Spinal cord (tissue), 9 donors: ENCODE measurements at regions not wholly inside any gene's neighbourhood (a gene's known extent, or its start where the extent isn't known, plus 50 kb on each side); places are given as distances from the start of the nearest gene placed in this dataset.
"Not testable (repeated sequence)": the region's sequence is repeated elsewhere in the genome, so short reads cannot be mapped to it uniquely, and the experiment has no call there.

Experiments
- DNase-seq, 6 donors: peaks; one replicate each; pipeline versions ENCODE4 v3.0.0 to v3.0.0-alpha.2; 2013 to 2015; ENCODE audit warnings: low spot score in 6 of 6, low read depth in 4 of 6
- H3K27ac ChIP-seq: one replicate; pipeline ENCODE4 v1.5.1; 2013; ENCODE audit warnings: low read depth, low read length, control low read depth
- H3K27me3 ChIP-seq: one replicate; pipeline ENCODE4 v1.6.1; 2013; ENCODE audit warnings: low read length; ENCODE audit not compliant: control insufficient read depth, insufficient read depth
- H3K36me3 ChIP-seq: one replicate; pipeline ENCODE4 v1.6.1; 2013; ENCODE audit warnings: low read length; ENCODE audit not compliant: control insufficient read depth, insufficient read depth
- H3K4me1 ChIP-seq: one replicate; pipeline ENCODE4 v1.6.1; 2013; ENCODE audit warnings: low read length; ENCODE audit not compliant: control insufficient read depth, insufficient read depth
- H3K4me3 ChIP-seq: one replicate; pipeline ENCODE4 v1.5.1; 2013; ENCODE audit warnings: low read depth, low read length, control low read depth
- H3K9me3 ChIP-seq: one replicate; pipeline ENCODE4 v1.6.1; 2013; ENCODE audit warnings: low read length; ENCODE audit not compliant: control insufficient read depth, insufficient read depth
- WGBS: methylation state at CpG from one replicate; pipeline ENCODE4 v1.1.5; 2013; ENCODE audit warnings: missing lambda C conversion rate; ENCODE audit not compliant: insufficient coverage; 5-methylcytosine and 5-hydroxymethylcytosine counted together
- donor health status: healthy.

GRCh38 chr14:105705862-105706700 is 179.7 kb downstream of the TMEM121 start:
- not testable (repeated sequence) for DNase-seq, H3K36me3 ChIP-seq, H3K4me3 ChIP-seq, H3K9me3 ChIP-seq, H3K4me1 ChIP-seq, H3K27me3 ChIP-seq, H3K27ac ChIP-seq
- 55% methylated on average over 4 of the region's 12 CpGs for WGBS

DNA sequence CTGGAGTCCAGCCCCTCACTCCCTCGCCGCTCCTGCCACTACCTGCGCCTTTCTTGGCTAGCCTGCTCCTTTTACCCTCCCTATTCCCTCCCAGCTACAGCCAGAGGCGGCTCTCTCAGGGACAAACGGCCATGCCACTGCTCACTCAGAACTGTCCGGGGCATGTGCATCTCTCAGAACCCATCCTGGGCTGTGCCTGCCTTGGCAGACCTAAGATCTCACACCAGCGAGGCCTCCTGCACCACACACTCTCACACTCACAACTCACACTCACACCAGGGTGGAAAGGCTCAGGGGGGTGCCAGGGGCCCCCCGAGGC is 180.3 kb downstream of the TMEM121 start:
- H3K27ac ChIP-seq, DNase-seq, H3K4me3 ChIP-seq, H3K36me3 ChIP-seq, H3K4me1 ChIP-seq, H3K27me3 ChIP-seq, H3K9me3 ChIP-seq: not testable (repeated sequence)
- WGBS, result no CpG with 5 or more reads among the region's 8 CpGs

- H3K4me1 ChIP-seq, H3K4me3 ChIP-seq, H3K9me3 ChIP-seq, H3K36me3 ChIP-seq, DNase-seq, H3K27me3 ChIP-seq, H3K27ac ChIP-seq: not testable (repeated sequence)
- WGBS, result 92% methylated on average over 20 of the region's 23 CpGs
Measured at GRCh38 chr14:105707099-105707498, 180.7 kb downstream of the TMEM121 start.

- not testable (repeated sequence) for H3K27me3 ChIP-seq, H3K4me3 ChIP-seq, H3K27ac ChIP-seq, H3K9me3 ChIP-seq, H3K36me3 ChIP-seq, DNase-seq, H3K4me1 ChIP-seq
- 89% methylated on average over 11 of the region's 18 CpGs for WGBS
Measured at GRCh38 chr14:105707723-105708151, 181.4 kb downstream of the TMEM121 start.

DNA sequence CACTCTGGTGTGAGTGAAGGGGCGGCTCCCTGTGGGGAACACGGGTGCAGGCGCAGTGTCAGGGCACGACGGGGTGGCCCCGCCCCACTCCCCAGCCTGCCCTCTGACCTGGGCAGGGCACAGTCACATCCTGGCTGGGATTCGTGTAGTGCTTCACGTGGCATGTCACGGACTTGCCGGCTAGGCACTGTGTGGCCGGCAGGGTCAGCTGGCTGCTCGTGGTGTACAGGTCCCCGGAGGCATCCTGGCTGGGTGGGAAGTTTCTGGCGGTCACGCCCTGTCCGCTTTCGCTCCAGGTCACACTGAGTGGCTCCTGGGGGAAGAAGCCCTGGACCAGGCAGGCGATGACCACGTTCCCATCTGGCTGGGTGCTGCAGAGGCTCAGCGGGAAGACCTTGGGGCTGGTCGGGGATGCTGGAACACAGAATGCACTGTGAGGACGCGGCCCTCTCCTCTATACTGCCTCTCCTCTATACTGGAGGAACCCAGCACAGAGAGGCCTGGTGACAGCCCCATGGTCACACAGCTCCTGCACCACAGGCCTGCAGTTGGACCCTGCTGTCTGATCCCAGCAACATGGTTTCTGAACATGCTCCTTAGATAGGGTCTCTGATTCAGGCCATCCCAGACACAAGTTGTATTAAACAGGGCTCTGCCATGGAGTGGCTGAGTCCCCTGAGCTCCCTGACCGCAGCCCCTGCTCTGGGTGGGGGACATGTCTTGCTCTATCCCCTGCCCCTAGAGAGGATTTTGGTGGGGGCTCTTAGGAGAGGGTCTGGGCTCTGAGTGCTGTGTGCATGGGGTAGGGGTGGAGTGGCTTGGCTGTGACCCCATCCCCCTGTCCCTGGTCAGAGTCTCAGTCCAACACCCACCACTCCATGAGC is 182.1 kb downstream of the TMEM121 start:
- not testable (repeated sequence) for DNase-seq, H3K4me1 ChIP-seq, H3K27ac ChIP-seq, H3K9me3 ChIP-seq, H3K27me3 ChIP-seq, H3K4me3 ChIP-seq, H3K36me3 ChIP-seq
- 87% methylated on average over 23 of the region's 24 CpGs for WGBS

- Histone ChIP-seq H3K9me3 (peaks cover 1% of the 10 kb centered on the region), H3K4me3 (no peak overlapping the region), H3K27ac (no peak overlapping the region), H3K4me1 (no peaks in the 10 kb centered on the region), H3K36me3 (no peaks in the 10 kb centered on the region), H3K27me3 (no peaks in the 10 kb centered on the region)
- WGBS, result 64% methylated on average over 5 of the region's 6 CpGs
- DNase-seq, result no peak
Measured at GRCh38 chr14:105709281-105710118, 183.1 kb downstream of the TMEM121 start.

- H3K4me3 ChIP-seq, result no peak overlapping the region
- no peak for DNase-seq
- no peaks in the 10 kb centered on the region for H3K36me3 ChIP-seq
- no peaks in the 10 kb centered on the region for H3K4me1 ChIP-seq
- 75% methylated on average over 5 of the region's 6 CpGs for WGBS
- no peaks in the 10 kb centered on the region for H3K27me3 ChIP-seq
- peaks cover 1% of the 10 kb centered on the region for H3K9me3 ChIP-seq
- no peak overlapping the region for H3K27ac ChIP-seq
Measured at GRCh38 chr14:105710119-105711043, 184.0 kb downstream of the TMEM121 start.

GRCh38 chr14:105711044-105711620 is 184.7 kb downstream of the TMEM121 start:
- Histone ChIP-seq H3K27ac (no peak overlapping the region), H3K9me3 (peaks cover 1% of the 10 kb centered on the region), H3K4me3 (no peak overlapping the region), H3K36me3 (no peaks in the 10 kb centered on the region), H3K27me3 (no peaks in the 10 kb centered on the region), H3K4me1 (no peaks in the 10 kb centered on the region)
- DNase-seq, result no peak
- WGBS, result 78% methylated on average over 11 of the region's 18 CpGs
